K562 (cell line): ENCODE measurements at regions not wholly inside any gene's neighbourhood (a gene's known extent, or its start where the extent isn't known, plus 50 kb on each side); places are given as distances from the start of the nearest gene placed in this dataset.

Experiments used
- ATAC-seq: fragments of 200-7000 bp; cut with Tn5 transposase; 3 replicates; pipeline ENCODE4 v1.9.1; 2020; ENCODE audit warnings: moderate library complexity
- BruUV-seq: library from RNA; stranded (reverse); fragments of 400-500 nt; replicated peaks from 2 replicates; lab custom pipeline; 2021; lab: Mats Ljungman, UMichigan
- CTCF ChIA-PET: fragments of 300-600 bp; formaldehyde crosslinking; extraction: SDS; loops from one replicate; lab custom pipeline; 2021; ENCODE audit warnings: low intra/inter-chr PET ratio; lab: Yijun Ruan, JAX
- POLR2A ChIA-PET: fragments of 300-600, 350-650 bp; sonication (Branson Sonifier 250); formaldehyde crosslinking; extraction: SDS; loops from one replicate; lab custom pipeline; 2021; ENCODE audit warnings: antibody characterized with exemption, inconsistent platforms; lab: Yijun Ruan, JAX
- DNase-seq, 4 experiments: peaks; one replicate each; pipeline versions ENCODE4 v3.0.0 to v3.0.0-alpha.2; 2011 to 2018; ENCODE audit warnings: low spot score in 3 of 4, mixed read lengths in 3 of 4; ENCODE audit errors: extremely low read depth in 1 of 4
- FAIRE-seq: peaks from 2 replicates; lab custom pipeline; 2011; peaks lifted over from hg19 to GRCh38; lab: Jason Lieb, UNC
- H2AFZ ChIP-seq: 2 replicates; pipeline ENCODE4 v1.6.0; 2011; ENCODE audit warnings: low read depth, low read length, control low read depth, inconsistent platforms
- H3K27ac ChIP-seq: fragments of 200-600 bp; 3 replicates; pipeline ENCODE4 v1.8.0; 2011; ENCODE audit warnings: low read depth, mild to moderate bottlenecking, control low read depth, inconsistent platforms, low read length, moderate library complexity, mixed read lengths; ENCODE audit errors: extremely low read depth
- H3K27me3 ChIP-seq, 2 experiments: fragments of 300-600 bp in 1 of 2; 2 replicates in 1 of 2; 3 replicates in 1 of 2; pipeline versions ENCODE4 v1.6.0 to v1.8.0; 2011; ENCODE audit warnings: inconsistent platforms in 2 of 2, low read length in 2 of 2, mild to moderate bottlenecking in 1 of 2, mixed read lengths in 1 of 2, moderate library complexity in 1 of 2; ENCODE audit not compliant: control insufficient read depth in 2 of 2, insufficient read depth in 2 of 2
- H3K36me3 ChIP-seq: fragments of 300-600 bp; 3 replicates; pipeline ENCODE4 v1.8.0; 2011; ENCODE audit warnings: mild to moderate bottlenecking, low read length, inconsistent platforms; ENCODE audit not compliant: control insufficient read depth, insufficient read depth
- H3K4me1 ChIP-seq, 2 experiments: fragments of 200-600 bp in 1 of 2; replicated peaks in 1 of 2; 2 replicates in 1 of 2; 3 replicates in 1 of 2; pipeline versions ENCODE4 v1.5.1 to v1.8.0; 2011; ENCODE audit warnings: inconsistent platforms in 2 of 2, low read length in 2 of 2, mild to moderate bottlenecking in 1 of 2, mixed read lengths in 1 of 2, moderate library complexity in 1 of 2; ENCODE audit not compliant: control insufficient read depth in 2 of 2, insufficient read depth in 2 of 2
- H3K4me2 ChIP-seq: 2 replicates; pipeline ENCODE4 v1.6.1; 2011; ENCODE audit warnings: low read length, control low read depth, inconsistent platforms, mixed read lengths; ENCODE audit not compliant: insufficient read depth
- H3K4me3 ChIP-seq: fragments of 200-600 bp; sonication (generic), shearing (Covaris generic); 2 replicates; pipeline ENCODE4 v1.5.1; 2016; ENCODE audit warnings: control low read depth, inconsistent platforms
- H3K79me2 ChIP-seq: fragments of 200-600 bp; 3 replicates; pipeline ENCODE4 v1.8.0; 2011; ENCODE audit warnings: low read length, inconsistent platforms; ENCODE audit not compliant: control insufficient read depth, insufficient read depth
- H3K9ac ChIP-seq, 2 experiments: 2 replicates each; pipeline versions ENCODE4 v1.6.0 to v1.6.1; 2011; ENCODE audit warnings: low read depth in 2 of 2, low read length in 2 of 2, control low read depth in 1 of 2, inconsistent platforms in 1 of 2, mild to moderate bottlenecking in 1 of 2, mixed read lengths in 1 of 2; ENCODE audit not compliant: insufficient read depth in 1 of 2
- H3K9me1 ChIP-seq: one replicate; pipeline ENCODE4 v1.6.0; 2011; ENCODE audit warnings: inconsistent platforms, mild to moderate bottlenecking, low read length, moderate library complexity; ENCODE audit not compliant: control insufficient read depth, insufficient read depth
- H3K9me3 ChIP-seq: replicated peaks from 2 replicates; pipeline ENCODE4 v1.5.1; 2011; ENCODE audit warnings: low read depth, low read length, inconsistent platforms; ENCODE audit not compliant: control insufficient read depth, insufficient read depth
- H4K20me1 ChIP-seq: replicated peaks from 2 replicates; pipeline ENCODE4 v1.6.1; 2011; ENCODE audit warnings: low read length, inconsistent platforms, mixed read lengths; ENCODE audit not compliant: control insufficient read depth, insufficient read depth
- ETV1 ChIP-seq: fragments of 450-650 bp; conservative IDR thresholded peaks from 2 replicates; pipeline ENCODE4 v1.6.1; 2016; ENCODE audit warnings: missing genetic modification characterization, control low read depth, low read depth, missing compliant biosample characterization
- FOXJ3 ChIP-seq: sonication (generic); formaldehyde crosslinking; IDR thresholded peaks from 2 replicates; pipeline ENCODE4 v1.4.0; 2020; ENCODE audit warnings: mild to moderate bottlenecking, missing genetic modification reagents
- TCF7 ChIP-seq: sonication (generic); IDR thresholded peaks from 2 replicates; pipeline ENCODE4 v1.6.1; 2016; ENCODE audit warnings: antibody characterized with exemption, borderline replicate concordance
- ZNF274 ChIP-seq: IDR thresholded peaks from 2 replicates; pipeline ENCODE4 v1.6.1; 2011; ENCODE audit warnings: low read depth, mild to moderate bottlenecking, low read length, moderate library complexity, borderline replicate concordance
- WGBS: fragments of 100-300 bp; shearing (Covaris generic); methylation state at CpG from one replicate; pipeline ENCODE4 v1.1.6; 2016; ENCODE audit warnings: low coverage, mixed read lengths; ENCODE audit not compliant: insufficient coverage; ENCODE audit errors: missing lambda C conversion rate; 5-methylcytosine and 5-hydroxymethylcytosine counted together
- in situ Hi-C: fragments of 300-500 bp; cut with MboI; formaldehyde crosslinking; loops from 4 replicates; pipeline ENCODE4 v1.15.0; 2018; ENCODE audit warnings: inconsistent platforms, mixed read lengths
- intact Hi-C: fragments of 100-400 bp; cut with micrococcal nuclease; formaldehyde crosslinking; loops from 2 replicates; pipeline ENCODE4 v1.14.2; 2022
- TF ChIP-seq, protein P1 (sequence below): sonication (generic); formaldehyde crosslinking; IDR thresholded peaks from 2 replicates; pipeline ENCODE4 v1.4.0; 2020; ENCODE audit warnings: mild to moderate bottlenecking, missing genetic modification reagents
- TF ChIP-seq, protein P2 (sequence below): sonication (generic); formaldehyde crosslinking; IDR thresholded peaks from 2 replicates; pipeline ENCODE4 v1.8.1; 2022; ENCODE audit warnings: missing genetic modification reagents

DNA sequence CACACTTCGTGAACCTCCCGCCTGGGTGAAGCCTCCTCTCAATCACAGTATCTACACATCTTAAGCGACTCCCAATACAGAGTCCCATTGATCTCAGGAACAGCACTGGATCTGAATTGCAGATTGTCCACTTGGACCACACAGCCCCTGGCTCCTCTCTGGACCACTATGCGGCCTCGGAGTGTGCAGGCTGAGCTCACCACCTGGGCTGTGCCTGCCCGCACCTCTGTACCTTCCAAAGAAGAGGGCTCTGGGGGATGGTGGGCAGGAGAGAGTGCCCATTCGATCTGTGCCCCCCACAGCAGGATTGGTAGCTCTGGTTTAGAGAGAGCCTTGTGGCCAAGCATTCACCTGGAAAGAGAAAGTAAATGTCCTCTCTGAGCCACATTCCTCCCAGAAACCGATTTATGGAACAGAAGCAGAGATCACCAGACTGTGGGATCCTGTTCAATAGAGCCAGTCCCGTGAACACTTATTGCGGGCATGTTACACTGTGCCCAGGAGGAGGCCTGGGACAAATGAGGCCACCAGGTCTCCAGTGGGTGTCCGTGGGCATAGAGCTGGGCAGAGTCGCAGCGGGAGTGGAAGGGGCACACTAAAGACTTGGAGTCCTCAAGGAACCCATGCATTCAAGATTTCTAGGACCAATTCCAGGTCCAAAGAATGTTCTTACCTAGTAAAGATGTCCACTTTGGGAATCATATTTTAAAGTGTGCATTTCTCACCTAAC lies 141.6 kb upstream of the SOX1 start (continued):
- TF ChIP-seq, protein P1, sequence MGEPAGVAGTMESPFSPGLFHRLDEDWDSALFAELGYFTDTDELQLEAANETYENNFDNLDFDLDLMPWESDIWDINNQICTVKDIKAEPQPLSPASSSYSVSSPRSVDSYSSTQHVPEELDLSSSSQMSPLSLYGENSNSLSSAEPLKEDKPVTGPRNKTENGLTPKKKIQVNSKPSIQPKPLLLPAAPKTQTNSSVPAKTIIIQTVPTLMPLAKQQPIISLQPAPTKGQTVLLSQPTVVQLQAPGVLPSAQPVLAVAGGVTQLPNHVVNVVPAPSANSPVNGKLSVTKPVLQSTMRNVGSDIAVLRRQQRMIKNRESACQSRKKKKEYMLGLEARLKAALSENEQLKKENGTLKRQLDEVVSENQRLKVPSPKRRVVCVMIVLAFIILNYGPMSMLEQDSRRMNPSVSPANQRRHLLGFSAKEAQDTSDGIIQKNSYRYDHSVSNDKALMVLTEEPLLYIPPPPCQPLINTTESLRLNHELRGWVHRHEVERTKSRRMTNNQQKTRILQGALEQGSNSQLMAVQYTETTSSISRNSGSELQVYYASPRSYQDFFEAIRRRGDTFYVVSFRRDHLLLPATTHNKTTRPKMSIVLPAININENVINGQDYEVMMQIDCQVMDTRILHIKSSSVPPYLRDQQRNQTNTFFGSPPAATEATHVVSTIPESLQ: no peak
- TF ChIP-seq, protein P2, sequence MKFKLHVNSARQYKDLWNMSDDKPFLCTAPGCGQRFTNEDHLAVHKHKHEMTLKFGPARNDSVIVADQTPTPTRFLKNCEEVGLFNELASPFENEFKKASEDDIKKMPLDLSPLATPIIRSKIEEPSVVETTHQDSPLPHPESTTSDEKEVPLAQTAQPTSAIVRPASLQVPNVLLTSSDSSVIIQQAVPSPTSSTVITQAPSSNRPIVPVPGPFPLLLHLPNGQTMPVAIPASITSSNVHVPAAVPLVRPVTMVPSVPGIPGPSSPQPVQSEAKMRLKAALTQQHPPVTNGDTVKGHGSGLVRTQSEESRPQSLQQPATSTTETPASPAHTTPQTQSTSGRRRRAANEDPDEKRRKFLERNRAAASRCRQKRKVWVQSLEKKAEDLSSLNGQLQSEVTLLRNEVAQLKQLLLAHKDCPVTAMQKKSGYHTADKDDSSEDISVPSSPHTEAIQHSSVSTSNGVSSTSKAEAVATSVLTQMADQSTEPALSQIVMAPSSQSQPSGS (CRISPR knock-in tag): no peak

DNA sequence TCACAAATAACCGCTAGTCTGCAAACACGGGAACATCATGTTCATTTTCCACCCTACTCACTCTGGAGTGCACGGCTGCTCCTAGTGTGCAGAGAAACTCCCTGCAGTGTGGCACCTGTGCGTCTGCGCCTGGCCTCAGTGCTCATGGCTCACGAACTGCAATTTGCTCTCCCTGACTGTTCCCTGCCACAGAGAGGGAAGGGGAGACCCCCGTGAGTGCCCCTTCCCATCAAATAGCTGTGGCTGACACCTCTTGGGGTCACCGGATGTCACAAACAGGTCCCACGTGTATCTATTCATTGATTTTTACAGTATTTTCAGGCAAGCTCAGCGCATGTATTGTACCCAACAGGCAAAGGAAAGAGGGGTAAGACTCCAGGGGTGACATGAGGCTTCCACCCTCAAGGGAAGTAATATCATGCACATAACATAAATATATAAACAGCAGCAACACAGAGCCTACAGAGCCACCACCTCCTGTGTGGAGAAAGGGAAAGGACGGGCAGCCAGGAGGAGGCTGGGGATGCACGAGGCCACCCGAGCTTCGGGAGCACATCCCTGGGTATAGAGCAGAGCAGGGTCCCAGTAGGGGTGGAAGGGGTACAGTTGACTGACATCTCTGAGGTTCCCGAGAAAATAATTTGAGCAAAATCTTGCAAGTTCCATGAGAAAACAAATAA lies 140.3 kb upstream of the SOX1 start:
- ATAC-seq (no peak), FAIRE-seq (no peak), DNase-seq (no peak)
- Histone ChIP-seq H3K9ac (no peak overlapping the region), H2AFZ (no peak overlapping the region), H3K9me3 (no peaks in the 10 kb centered on the region), H3K79me2 (no peaks in the 10 kb centered on the region), H4K20me1 (no peaks in the 10 kb centered on the region), H3K4me1 (no peaks in the 10 kb centered on the region), H3K27me3 (peaks cover 0 to 39% of the 10 kb centered on the region in 2 experiments; a peak in 2 of 5 replicates), H3K4me3 (no peak overlapping the region), H3K36me3 (no peaks in the 10 kb centered on the region), H3K27ac (no peak overlapping the region), H3K9me1 (no peaks in the 10 kb centered on the region), H3K4me2 (no peak overlapping the region)
- ChIA-PET CTCF (no interaction called here), POLR2A (no interaction called here)
- WGBS: 4% methylated on average over 12 of the region's 15 CpGs
- BruUV-seq: no TSS peak
- TF ChIP-seq TCF7 (no peak), FOXJ3 (CRISPR knock-in tag) (no peak), ETV1 (tag) (no peak), ZNF274 (no peak)
- in situ Hi-C loops: no loop called here
- intact Hi-C loops: no loop called here
